ENCODE measurements at regions not wholly inside any gene's neighbourhood (a gene's known extent, or its start where the extent isn't known, plus 50 kb on each side); places are given as distances from the start of the nearest gene placed in this dataset.
"Not testable (repeated sequence)": the region's sequence is repeated elsewhere in the genome, so short reads cannot be mapped to it uniquely, and the experiment has no call there.

DNA sequence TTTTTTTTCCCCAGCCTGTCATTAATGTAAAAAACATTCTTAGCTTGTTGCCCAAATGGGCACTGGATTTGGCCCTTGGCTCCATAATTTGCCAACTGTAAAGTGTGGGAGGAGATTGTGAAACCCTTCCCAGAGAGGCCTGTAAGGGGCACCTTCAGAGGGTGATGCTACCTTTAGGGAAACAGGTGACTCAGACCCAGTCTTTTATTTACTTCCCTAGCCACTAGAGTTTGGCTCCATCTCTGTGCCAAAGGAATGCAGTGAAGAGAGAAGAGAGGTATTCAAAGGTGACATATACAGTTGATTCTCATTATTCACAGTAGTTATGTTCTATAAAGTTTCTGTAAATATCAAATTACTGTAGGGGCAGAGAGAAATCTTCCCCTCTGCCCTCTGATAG lies 189.6 kb downstream of the SPATA31A1 start:
- H3K79me2 ChIP-seq (ENCODE audit: insufficient read depth); in situ Hi-C loops (cut with MboI); H3K4me1 ChIP-seq (ENCODE audit: insufficient read depth); H3K27me3 ChIP-seq (replicated peaks; ENCODE audit: insufficient read depth); H3F3A ChIP-seq (ENCODE audit: insufficient read depth); H3K27ac ChIP-seq; H3K9me3 ChIP-seq (ENCODE audit: low read depth); H3K9ac ChIP-seq; DNase-seq; H4K20me1 ChIP-seq (ENCODE audit: insufficient read depth); H3K36me3 ChIP-seq (ENCODE audit: low read depth); H3K9me2 ChIP-seq (ENCODE audit: insufficient read depth); H3K4me3 ChIP-seq; H3K4me2 ChIP-seq (ENCODE audit: unreplicated experiment); H2AFZ ChIP-seq: not testable (repeated sequence)

DNA sequence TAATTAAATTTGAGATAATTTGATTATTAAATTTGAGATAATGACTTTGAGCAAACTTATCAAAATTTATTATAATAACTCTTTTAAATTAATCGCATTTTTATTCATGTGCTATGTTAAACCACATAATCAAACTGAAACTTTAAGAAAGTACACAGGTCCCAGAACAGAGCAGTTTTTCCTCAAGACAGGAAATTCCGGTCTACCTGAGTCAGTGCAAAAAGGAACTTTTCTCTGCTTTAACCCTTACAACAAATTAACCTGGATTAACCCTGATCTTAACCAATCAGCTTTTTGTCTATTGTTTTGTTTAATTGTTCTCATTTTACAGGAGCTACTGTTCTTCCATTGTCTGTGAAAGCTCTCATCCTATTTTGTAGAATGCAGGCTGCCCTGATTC lies 195.1 kb downstream of the SPATA31A1 start:
- H3K9me2 ChIP-seq (ENCODE audit: insufficient read depth); in situ Hi-C loops (cut with MboI); H3K9me3 ChIP-seq (ENCODE audit: low read depth); H3K27ac ChIP-seq; H3F3A ChIP-seq (ENCODE audit: insufficient read depth); H4K20me1 ChIP-seq (ENCODE audit: insufficient read depth); H3K4me2 ChIP-seq (ENCODE audit: unreplicated experiment); H3K36me3 ChIP-seq (ENCODE audit: low read depth); H3K4me3 ChIP-seq; H2AFZ ChIP-seq; H3K9ac ChIP-seq; DNase-seq; H3K4me1 ChIP-seq (ENCODE audit: insufficient read depth); H3K27me3 ChIP-seq (replicated peaks; ENCODE audit: insufficient read depth); H3K79me2 ChIP-seq (ENCODE audit: insufficient read depth): not testable (repeated sequence)
- WGBS, 2 experiments (ENCODE audit: low coverage in 1 of 2, low lambda C conversion rate in 2 of 2, missing lambda C conversion rate in 2 of 2): 11 to 25% methylated on average over 2 of the region's 2 CpGs

DNA sequence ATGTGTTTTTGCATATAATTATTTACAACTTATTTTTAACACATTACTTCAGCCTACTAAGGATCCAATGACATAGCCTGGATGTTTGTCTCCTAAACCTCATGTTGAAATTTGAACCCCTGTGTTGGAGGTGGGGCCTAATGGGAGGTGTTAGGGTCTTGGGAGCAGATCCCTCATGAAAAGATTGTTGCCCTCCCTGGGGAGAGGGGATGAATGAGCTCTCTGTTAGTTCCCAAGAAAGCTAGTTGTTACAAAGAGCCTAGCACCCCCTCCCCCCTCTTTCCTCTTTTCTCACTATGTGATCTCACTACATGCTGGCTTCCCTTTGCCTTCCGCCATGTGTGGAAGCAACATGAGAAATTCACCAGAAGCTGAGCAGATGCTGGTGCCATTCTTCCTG lies 196.1 kb downstream of the SPATA31A1 start:
- H3K36me3 ChIP-seq (ENCODE audit: low read depth); H2AFZ ChIP-seq; in situ Hi-C loops (cut with MboI); H3K9ac ChIP-seq; H3K27me3 ChIP-seq (replicated peaks; ENCODE audit: insufficient read depth); H3F3A ChIP-seq (ENCODE audit: insufficient read depth); H4K20me1 ChIP-seq (ENCODE audit: insufficient read depth); H3K9me2 ChIP-seq (ENCODE audit: insufficient read depth); H3K79me2 ChIP-seq (ENCODE audit: insufficient read depth); H3K4me1 ChIP-seq (ENCODE audit: insufficient read depth); H3K9me3 ChIP-seq (ENCODE audit: low read depth); H3K4me2 ChIP-seq (ENCODE audit: unreplicated experiment); H3K27ac ChIP-seq; DNase-seq; H3K4me3 ChIP-seq: not testable (repeated sequence)
- WGBS, 2 experiments (ENCODE audit: low coverage in 1 of 2, low lambda C conversion rate in 2 of 2, missing lambda C conversion rate in 2 of 2): 6 to 29% methylated on average over 1 of the region's 1 CpG

DNA sequence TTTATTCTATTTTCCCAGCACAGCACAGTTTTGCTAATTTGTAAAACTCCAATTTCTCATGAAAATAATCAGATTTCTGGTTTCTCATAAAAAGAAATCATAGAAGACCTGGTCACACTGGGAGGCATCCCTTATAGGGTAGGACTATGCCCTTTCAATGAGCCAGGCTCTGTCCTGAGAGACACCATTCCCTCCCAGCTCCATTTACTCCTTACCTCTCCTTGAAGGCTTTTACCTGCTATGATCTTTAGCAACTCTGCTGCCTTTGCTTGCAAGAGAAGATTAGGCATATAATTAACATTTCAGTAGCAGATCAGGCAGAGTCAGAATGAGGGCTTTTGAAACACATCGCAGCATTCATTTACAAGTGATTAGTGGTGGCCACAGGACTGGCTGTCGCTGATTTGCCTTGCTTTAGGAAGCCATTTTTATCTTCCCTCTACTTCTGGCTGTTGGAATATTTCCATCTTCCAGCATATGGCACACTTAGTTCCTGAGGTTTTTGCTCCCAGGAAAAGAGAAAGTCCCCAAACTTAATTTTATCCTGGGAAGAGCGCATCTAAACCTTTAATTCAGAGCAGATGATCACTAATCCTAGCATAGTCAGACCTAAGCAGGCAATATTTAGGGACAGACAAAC lies 196.9 kb downstream of the SPATA31A1 start:
- in situ Hi-C loops (cut with MboI); H2AFZ ChIP-seq; H3K27me3 ChIP-seq (replicated peaks; ENCODE audit: insufficient read depth); H3K79me2 ChIP-seq (ENCODE audit: insufficient read depth); H3K9me3 ChIP-seq (ENCODE audit: low read depth); H3K4me1 ChIP-seq (ENCODE audit: insufficient read depth); H3K9me2 ChIP-seq (ENCODE audit: insufficient read depth); DNase-seq; H3K9ac ChIP-seq; H3K36me3 ChIP-seq (ENCODE audit: low read depth); H3K4me2 ChIP-seq (ENCODE audit: unreplicated experiment); H3K4me3 ChIP-seq; H3K27ac ChIP-seq; H4K20me1 ChIP-seq (ENCODE audit: insufficient read depth); H3F3A ChIP-seq (ENCODE audit: insufficient read depth): not testable (repeated sequence)
- WGBS, 2 experiments (ENCODE audit: low coverage in 1 of 2, low lambda C conversion rate in 2 of 2, missing lambda C conversion rate in 2 of 2): 11% methylated on average over 3 of the region's 3 CpGs; no CpG with 5 or more reads in 1 of the 2 experiments

DNA sequence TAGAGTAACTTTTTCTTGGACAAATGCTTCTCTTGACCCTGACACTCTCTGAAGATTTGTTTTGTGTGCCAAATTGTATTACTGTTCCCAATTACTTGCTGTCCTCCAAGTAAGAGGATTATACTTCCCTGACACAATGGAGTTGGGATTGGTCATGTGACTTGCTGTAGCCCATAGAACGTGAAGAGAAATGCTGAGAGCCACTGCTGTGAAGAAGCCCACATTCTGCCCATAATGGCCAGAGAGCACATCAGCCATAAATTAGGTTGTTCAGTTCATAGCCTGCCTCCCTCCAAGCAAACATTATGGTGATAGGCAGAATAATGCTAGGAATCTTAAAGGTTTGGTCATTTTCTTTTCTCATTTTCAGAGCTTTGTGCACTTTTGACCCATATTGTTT lies 198.9 kb downstream of the SPATA31A1 start:
- WGBS, 2 experiments (ENCODE audit: low coverage in 1 of 2, low lambda C conversion rate in 2 of 2, missing lambda C conversion rate in 2 of 2): 0% methylated on average over 1 of the region's 1 CpG
- H4K20me1 ChIP-seq (ENCODE audit: insufficient read depth); H3K9ac ChIP-seq; H3K4me1 ChIP-seq (ENCODE audit: insufficient read depth); in situ Hi-C loops (cut with MboI); H3F3A ChIP-seq (ENCODE audit: insufficient read depth); DNase-seq; H3K79me2 ChIP-seq (ENCODE audit: insufficient read depth); H3K27ac ChIP-seq; H3K27me3 ChIP-seq (replicated peaks; ENCODE audit: insufficient read depth); H2AFZ ChIP-seq; H3K36me3 ChIP-seq (ENCODE audit: low read depth); H3K4me2 ChIP-seq (ENCODE audit: unreplicated experiment); H3K4me3 ChIP-seq; H3K9me3 ChIP-seq (ENCODE audit: low read depth); H3K9me2 ChIP-seq (ENCODE audit: insufficient read depth): not testable (repeated sequence)

DNA sequence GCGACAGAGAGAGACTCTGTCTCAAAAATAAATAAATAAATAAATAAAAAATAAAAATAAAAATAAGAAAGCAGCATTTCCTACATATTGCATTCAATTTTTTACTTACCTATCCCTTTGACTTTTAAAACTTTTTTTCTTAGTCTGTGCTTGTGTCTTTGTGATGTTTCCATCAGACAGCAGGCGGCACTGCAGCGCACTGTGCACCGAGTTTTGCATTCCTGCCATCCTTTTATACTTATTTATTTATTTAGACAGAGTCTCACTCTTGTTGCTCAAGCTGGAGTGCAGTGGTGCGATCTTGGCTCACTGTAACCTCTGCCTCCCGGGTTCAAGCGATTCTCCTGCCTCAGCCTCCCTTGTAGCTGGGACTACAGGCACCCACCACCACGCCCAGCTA lies 203.9 kb downstream of the SPATA31A1 start:
- 46 to 50% methylated on average over 8 of the region's 8 CpGs for WGBS, 2 experiments (ENCODE audit: low coverage in 1 of 2, low lambda C conversion rate in 2 of 2, missing lambda C conversion rate in 2 of 2)
- not testable (repeated sequence) for H3K4me3 ChIP-seq

DNA sequence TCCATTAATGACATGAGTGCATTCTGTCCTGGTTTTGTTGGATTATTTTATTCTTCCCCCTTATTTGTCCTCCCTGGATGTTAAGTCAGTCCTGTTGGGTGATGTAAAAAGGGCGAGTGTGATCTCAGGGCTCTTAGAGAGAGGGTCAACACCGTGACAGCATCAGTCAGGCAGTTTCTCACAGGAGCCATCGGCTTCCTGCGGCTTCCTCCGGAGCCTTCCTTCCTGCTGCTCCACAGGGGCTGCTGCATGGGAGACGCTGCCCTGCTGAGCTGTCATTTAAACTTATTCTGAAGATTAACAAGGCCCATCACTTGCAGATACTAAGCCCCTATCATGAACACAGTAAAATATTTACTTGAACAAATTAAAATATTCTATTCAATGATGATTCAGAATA lies 211.3 kb downstream of the SPATA31A1 start:
- H3K79me2 ChIP-seq (ENCODE audit: insufficient read depth); H3K27ac ChIP-seq; H2AFZ ChIP-seq; H3K9me3 ChIP-seq (ENCODE audit: low read depth); H3F3A ChIP-seq (ENCODE audit: insufficient read depth); H3K4me2 ChIP-seq (ENCODE audit: unreplicated experiment); H3K27me3 ChIP-seq (replicated peaks; ENCODE audit: insufficient read depth); DNase-seq; H3K4me3 ChIP-seq; H3K9ac ChIP-seq; H4K20me1 ChIP-seq (ENCODE audit: insufficient read depth); in situ Hi-C loops (cut with MboI); H3K4me1 ChIP-seq (ENCODE audit: insufficient read depth); H3K9me2 ChIP-seq (ENCODE audit: insufficient read depth); H3K36me3 ChIP-seq (ENCODE audit: low read depth): not testable (repeated sequence)
- 1% methylated on average over 6 of the region's 6 CpGs for WGBS, 2 experiments (ENCODE audit: low coverage in 1 of 2, low lambda C conversion rate in 2 of 2, missing lambda C conversion rate in 2 of 2)

More for the DNA sequence above, 203.9 kb downstream of the SPATA31A1 start:
- H3K4me2 ChIP-seq (ENCODE audit: unreplicated experiment); H3K79me2 ChIP-seq (ENCODE audit: insufficient read depth); H3K27me3 ChIP-seq (replicated peaks; ENCODE audit: insufficient read depth); H3K4me1 ChIP-seq (ENCODE audit: insufficient read depth); DNase-seq; H3F3A ChIP-seq (ENCODE audit: insufficient read depth); H4K20me1 ChIP-seq (ENCODE audit: insufficient read depth); H3K9me3 ChIP-seq (ENCODE audit: low read depth); H3K36me3 ChIP-seq (ENCODE audit: low read depth); H3K27ac ChIP-seq; H3K9me2 ChIP-seq (ENCODE audit: insufficient read depth); H2AFZ ChIP-seq; H3K9ac ChIP-seq; in situ Hi-C loops (cut with MboI): not testable (repeated sequence)

DNA sequence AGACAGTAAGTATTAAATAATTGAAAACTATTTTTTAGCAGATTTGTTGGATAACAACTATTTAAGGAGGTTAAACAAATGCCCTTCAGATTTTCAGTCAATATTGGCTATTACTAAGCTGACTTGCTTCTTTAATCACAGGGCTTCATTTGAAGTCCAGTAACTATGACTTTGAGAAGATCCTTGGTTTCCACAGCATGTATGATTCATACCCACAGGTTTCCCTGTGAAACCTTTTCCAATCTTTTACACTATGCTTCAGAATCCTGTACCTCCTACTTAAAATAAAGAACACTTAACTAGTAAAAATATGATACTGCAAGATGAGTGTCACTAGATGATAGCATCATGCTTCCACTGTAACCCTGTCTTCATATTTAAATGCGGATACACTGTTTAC lies 211.9 kb downstream of the SPATA31A1 start:
- in situ Hi-C loops (cut with MboI): not testable (repeated sequence)

More for the DNA sequence above, 211.9 kb downstream of the SPATA31A1 start:
- DNase-seq; H3K27me3 ChIP-seq (replicated peaks; ENCODE audit: insufficient read depth); H3K9me2 ChIP-seq (ENCODE audit: insufficient read depth); H3K79me2 ChIP-seq (ENCODE audit: insufficient read depth); H2AFZ ChIP-seq; H3K27ac ChIP-seq; H4K20me1 ChIP-seq (ENCODE audit: insufficient read depth); H3K4me2 ChIP-seq (ENCODE audit: unreplicated experiment); H3K9ac ChIP-seq; H3K9me3 ChIP-seq (ENCODE audit: low read depth); H3F3A ChIP-seq (ENCODE audit: insufficient read depth); H3K4me3 ChIP-seq; H3K36me3 ChIP-seq (ENCODE audit: low read depth); H3K4me1 ChIP-seq (ENCODE audit: insufficient read depth): not testable (repeated sequence)
- WGBS, 2 experiments (ENCODE audit: low coverage in 1 of 2, low lambda C conversion rate in 2 of 2, missing lambda C conversion rate in 2 of 2): 65 to 71% methylated on average over 1 of the region's 1 CpG
